AG04450 (cell line): ENCODE measurements at regions not wholly inside any gene's neighbourhood (a gene's known extent, or its start where the extent isn't known, plus 50 kb on each side); places are given as distances from the start of the nearest gene placed in this dataset.

Source experiments
- CTCF ChIA-PET: fragments of 300-600, 350-600 bp; formaldehyde crosslinking; extraction: SDS; loops from one replicate; lab custom pipeline; 2022; ENCODE audit warnings: antibody characterized with exemption, inconsistent platforms; lab: Charles Lee
- POLR2A ChIA-PET: fragments of 350-600 bp; formaldehyde crosslinking; extraction: SDS; loops from one replicate; lab custom pipeline; 2021; ENCODE audit warnings: antibody characterized with exemption, inconsistent platforms; lab: Yijun Ruan, JAX
- DNase-seq: peaks from one replicate; pipeline ENCODE4 v3.0.0-alpha.2; 2011; ENCODE audit warnings: low read depth, low spot score
- H3K27ac ChIP-seq: one replicate; pipeline ENCODE4 v1.5.1; 2012; ENCODE audit warnings: low read depth, low read length, control low read depth
- H3K27me3 ChIP-seq: one replicate; pipeline ENCODE4 v1.6.0; 2012; ENCODE audit warnings: low read length; ENCODE audit not compliant: control insufficient read depth, insufficient read depth
- H3K4me3 ChIP-seq: 2 replicates; pipeline ENCODE4 v1.5.1; 2011; ENCODE audit warnings: mild to moderate bottlenecking, low read depth, low read length, control low read depth
- H3K9me3 ChIP-seq: 2 replicates; pipeline ENCODE4 v1.5.1; 2012; ENCODE audit warnings: low read length; ENCODE audit not compliant: control insufficient read depth, insufficient read depth
- CTCF ChIP-seq: IDR thresholded peaks from 2 replicates; pipeline ENCODE4 v1.5.1; 2011; ENCODE audit warnings: low read depth, low read length, control low read depth, inconsistent platforms

DNA sequence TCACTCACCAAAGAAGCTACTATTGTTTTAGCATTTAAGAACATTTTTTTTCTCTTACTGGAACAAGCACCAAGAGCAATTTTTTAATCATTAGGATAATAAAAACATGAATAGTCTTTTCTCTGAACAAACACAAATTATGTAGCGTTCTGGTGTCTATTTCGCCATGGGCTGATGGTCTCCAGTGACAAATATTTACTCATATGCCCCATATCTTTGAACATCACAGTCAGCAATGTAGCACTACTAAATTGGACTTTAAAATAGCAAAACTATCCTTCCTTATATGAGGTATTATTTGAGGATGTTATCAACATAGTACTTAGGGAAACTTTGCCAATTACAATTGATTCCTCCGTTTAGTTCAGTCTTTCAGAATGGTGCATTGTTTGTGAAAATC, 1326.0 kb upstream of the ZEB2 start:
- Histone ChIP-seq H3K9me3 (no peaks in the 10 kb centered on the region), H3K4me3 (no peak overlapping the region), H3K27me3 (no peaks in the 10 kb centered on the region), H3K27ac (no peak overlapping the region)
- TF ChIP-seq CTCF = no peak
- no peak for DNase-seq
- ChIA-PET CTCF (no interaction called here), POLR2A (no interaction called here)

DNA sequence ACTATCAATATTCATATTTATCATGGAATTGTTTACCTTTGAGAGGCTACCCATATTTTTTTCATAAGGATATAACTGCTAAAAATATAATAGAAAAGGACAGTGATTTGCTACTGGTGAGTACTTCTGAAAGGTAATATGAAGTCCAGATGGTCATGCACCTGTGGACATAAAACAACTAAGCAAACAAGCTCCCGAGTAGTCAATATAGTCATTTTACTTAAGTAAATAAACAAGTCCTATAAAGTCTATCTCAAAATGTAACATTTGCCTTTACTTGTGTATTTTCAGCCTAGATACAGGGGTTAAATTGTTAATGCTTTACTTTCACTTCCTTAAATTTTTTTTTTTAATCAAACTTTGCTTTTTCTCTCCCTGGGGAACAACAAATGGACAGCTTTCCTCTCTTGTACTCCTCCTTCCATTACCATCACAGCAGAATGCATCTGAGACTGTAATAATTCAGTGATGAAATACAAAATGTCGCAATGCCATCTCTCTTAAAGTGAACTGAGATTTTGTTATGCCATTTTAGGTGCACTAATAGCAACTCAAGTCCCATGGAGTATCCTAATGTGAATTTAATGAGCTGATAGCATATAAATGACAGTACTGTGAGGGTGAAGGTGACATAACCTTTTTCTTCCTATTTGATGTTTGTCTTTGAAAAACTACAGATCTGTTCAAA, 1325.4 kb upstream of the ZEB2 start:
- no peak for TF ChIP-seq CTCF
- no peak overlapping the region for H3K27ac ChIP-seq
- H3K4me3 ChIP-seq = no peak overlapping the region
- H3K9me3 ChIP-seq = no peaks in the 10 kb centered on the region
- no peak for DNase-seq
- no peaks in the 10 kb centered on the region for H3K27me3 ChIP-seq
- POLR2A ChIA-PET = no interaction called here
- CTCF ChIA-PET = no interaction called here

DNA sequence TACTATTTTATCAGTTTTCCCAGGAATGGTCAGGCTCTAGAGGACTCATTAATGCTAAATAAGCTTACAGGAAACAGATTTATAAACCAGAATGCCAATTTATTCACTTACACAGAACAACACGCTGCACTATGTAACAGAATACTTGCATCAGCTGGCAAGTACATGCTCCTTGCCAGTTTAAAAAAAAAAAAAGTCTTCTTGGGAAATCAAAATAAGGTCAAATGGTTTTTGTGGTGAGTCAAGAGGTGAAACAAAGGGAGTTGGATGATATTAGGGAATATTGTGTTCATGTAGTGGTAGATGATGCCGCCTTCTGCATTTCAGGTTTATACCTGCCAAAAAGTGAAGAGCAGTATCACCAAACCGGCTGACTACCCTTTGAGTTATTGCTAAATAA, 1322.1 kb upstream of the ZEB2 start:
- DNase-seq = no peak
- Histone ChIP-seq H3K27me3 (no peaks in the 10 kb centered on the region), H3K4me3 (no peak overlapping the region), H3K9me3 (no peaks in the 10 kb centered on the region), H3K27ac (no peak overlapping the region)
- ChIA-PET CTCF (no interaction called here), POLR2A (no interaction called here)
- no peak for TF ChIP-seq CTCF

GRCh38 chr2:145836986-145837385, 1317.1 kb upstream of the ZEB2 start:
- CTCF ChIA-PET = interaction anchor here (0.6 kb wide), 1 partner anchor 15 kb away, joined by 5 read pairs; no protein-coding TSS in a partner anchor
- H3K27me3 ChIP-seq = no peaks in the 10 kb centered on the region

More at GRCh38 chr2:145836986-145837385, 1317.1 kb upstream of the ZEB2 start:
- H3K27ac ChIP-seq = no peak overlapping the region
- POLR2A ChIA-PET = no interaction called here
- DNase-seq = no peak
- no peak overlapping the region for H3K4me3 ChIP-seq
- TF ChIP-seq CTCF = no peak
- no peaks in the 10 kb centered on the region for H3K9me3 ChIP-seq
